CD14-positive monocyte (primary cell): ENCODE measurements at regions not wholly inside any gene's neighbourhood (a gene's known extent, or its start where the extent isn't known, plus 50 kb on each side); places are given as distances from the start of the nearest gene placed in this dataset.
"Not testable (repeated sequence)": the region's sequence is repeated elsewhere in the genome, so short reads cannot be mapped to it uniquely, and the experiment has no call there.

ENCODE experiments used
- DNase-seq, 3 donors: peaks; one replicate each; pipeline ENCODE4 v3.0.0-alpha.2; 2011 to 2022
- H2AFZ ChIP-seq: 2 replicates; pipeline ENCODE4 v1.6.0; 2012; ENCODE audit warnings: mild to moderate bottlenecking, low read depth, low read length, inconsistent platforms; ENCODE audit not compliant: insufficient read depth, poor library complexity, severe bottlenecking
- H3K27ac ChIP-seq, 2 donors: 1 replicate in 1 of 2; 2 replicates in 1 of 2; pipeline ENCODE4 v1.5.1; 2012 to 2013; ENCODE audit warnings: low read length in 2 of 2, control low read depth in 1 of 2, inconsistent platforms in 1 of 2, low read depth in 1 of 2, mild to moderate bottlenecking in 1 of 2
- H3K27me3 ChIP-seq, 2 donors: one replicate each; pipeline versions ENCODE4 v1.6.0 to v1.6.1; 2011 to 2013; ENCODE audit warnings: low read length in 2 of 2; ENCODE audit not compliant: control insufficient read depth in 2 of 2, insufficient read depth in 2 of 2
- H3K36me3 ChIP-seq, 2 donors: replicated peaks in 1 of 2; 1 replicate in 1 of 2; 2 replicates in 1 of 2; pipeline versions ENCODE4 v1.5.1 to v1.6.1; 2012 to 2013; ENCODE audit warnings: low read length in 2 of 2, control low read depth in 1 of 2, inconsistent platforms in 1 of 2, mild to moderate bottlenecking in 1 of 2; ENCODE audit not compliant: insufficient read depth in 2 of 2, control insufficient read depth in 1 of 2
- H3K4me1 ChIP-seq, 2 donors: 1 replicate in 1 of 2; 2 replicates in 1 of 2; pipeline versions ENCODE4 v1.5.1 to v1.6.1; 2012 to 2013; ENCODE audit warnings: low read length in 2 of 2, control low read depth in 1 of 2, inconsistent platforms in 1 of 2, mild to moderate bottlenecking in 1 of 2, moderate library complexity in 1 of 2; ENCODE audit not compliant: insufficient read depth in 2 of 2, control insufficient read depth in 1 of 2
- H3K4me2 ChIP-seq: replicated peaks from 2 replicates; pipeline ENCODE3; 2012; ENCODE audit warnings: low read length, moderate library complexity, mild to moderate bottlenecking; ENCODE audit not compliant: poor library complexity, severe bottlenecking; ENCODE audit errors: extremely low read depth
- H3K4me3 ChIP-seq, 3 experiments: fragments of 200-600 bp in 1 of 3; sonication (generic) in 1 of 3; replicated peaks in 1 of 3; 1 replicate in 2 of 3; 2 replicates in 1 of 3; pipeline ENCODE4 v1.5.1; 2011 to 2013; ENCODE audit warnings: low read length in 3 of 3, mild to moderate bottlenecking in 3 of 3, control low read depth in 2 of 3, low read depth in 2 of 3, inconsistent platforms in 1 of 3, moderate library complexity in 1 of 3
- H3K79me2 ChIP-seq: 2 replicates; pipeline ENCODE4 v1.6.0; 2012; ENCODE audit warnings: mild to moderate bottlenecking, control low read depth, inconsistent platforms, low read length, moderate library complexity; ENCODE audit not compliant: insufficient read depth
- H3K9ac ChIP-seq: 2 replicates; pipeline ENCODE4 v1.6.0; 2017; ENCODE audit warnings: low read length, mild to moderate bottlenecking; ENCODE audit not compliant: insufficient read depth, poor library complexity, severe bottlenecking
- H3K9me3 ChIP-seq, 2 donors: replicated peaks in 1 of 2; 1 replicate in 1 of 2; 2 replicates in 1 of 2; pipeline versions ENCODE4 v1.5.1 to v1.6.1; 2012 to 2013; ENCODE audit warnings: low read length in 2 of 2, control low read depth in 1 of 2; ENCODE audit not compliant: control insufficient read depth in 1 of 2, insufficient read depth in 1 of 2
- H4K20me1 ChIP-seq: 2 replicates; pipeline ENCODE4 v1.6.0; 2012; ENCODE audit warnings: mild to moderate bottlenecking, low read length, control low read depth, moderate library complexity; ENCODE audit not compliant: insufficient read depth
- H3K27ac Mint-ChIP-seq, 7 donors: one replicate each; pipeline ENCODE4 v1.8.0; 2020; ENCODE audit warnings: mild to moderate bottlenecking in 7 of 7, mixed read lengths in 7 of 7, moderate library complexity in 6 of 7, inconsistent platforms in 2 of 7
- H3K27me3 Mint-ChIP-seq, 3 donors: one replicate each; pipeline ENCODE4 v1.8.0; 2021 to 2022; ENCODE audit warnings: low read depth in 3 of 3, mild to moderate bottlenecking in 3 of 3, mixed read lengths in 3 of 3, moderate library complexity in 3 of 3, inconsistent platforms in 1 of 3
- H3K36me3 Mint-ChIP-seq, 2 donors: one replicate each; pipeline ENCODE4 v1.8.0; 2020; ENCODE audit warnings: mixed read lengths in 2 of 2, inconsistent platforms in 1 of 2, mild to moderate bottlenecking in 1 of 2
- H3K4me1 Mint-ChIP-seq: one replicate; pipeline ENCODE4 v1.8.0; 2020; ENCODE audit warnings: mild to moderate bottlenecking, mixed read lengths
- H3K4me3 Mint-ChIP-seq, 2 donors: one replicate each; pipeline ENCODE4 v1.8.0; 2020; ENCODE audit warnings: mild to moderate bottlenecking in 2 of 2, mixed read lengths in 2 of 2, moderate library complexity in 1 of 2
- H3K9me3 Mint-ChIP-seq, 7 donors: one replicate each; pipeline ENCODE4 v1.8.0; 2020 to 2022; ENCODE audit warnings: mixed read lengths in 7 of 7, mild to moderate bottlenecking in 6 of 7, moderate library complexity in 6 of 7, inconsistent platforms in 2 of 7
- WGBS: methylation state at CpG from one replicate; pipeline ENCODE4 v1.1.5; 2013; ENCODE audit warnings: missing lambda C conversion rate; ENCODE audit not compliant: insufficient coverage; 5-methylcytosine and 5-hydroxymethylcytosine counted together
- intact Hi-C, 2 donors: fragments of 100-400 bp; cut with micrococcal nuclease; formaldehyde crosslinking; loops; one replicate each; pipeline versions ENCODE4 v1.15.0 to v1.15.1; 2023
- TF ChIP-seq, protein P1 (sequence below): fragments of 200-600 bp; IDR thresholded peaks from one replicate; pipeline ENCODE4 v1.8.0; 2022; ENCODE audit warnings: antibody characterized with exemption, mild to moderate bottlenecking

DNA sequence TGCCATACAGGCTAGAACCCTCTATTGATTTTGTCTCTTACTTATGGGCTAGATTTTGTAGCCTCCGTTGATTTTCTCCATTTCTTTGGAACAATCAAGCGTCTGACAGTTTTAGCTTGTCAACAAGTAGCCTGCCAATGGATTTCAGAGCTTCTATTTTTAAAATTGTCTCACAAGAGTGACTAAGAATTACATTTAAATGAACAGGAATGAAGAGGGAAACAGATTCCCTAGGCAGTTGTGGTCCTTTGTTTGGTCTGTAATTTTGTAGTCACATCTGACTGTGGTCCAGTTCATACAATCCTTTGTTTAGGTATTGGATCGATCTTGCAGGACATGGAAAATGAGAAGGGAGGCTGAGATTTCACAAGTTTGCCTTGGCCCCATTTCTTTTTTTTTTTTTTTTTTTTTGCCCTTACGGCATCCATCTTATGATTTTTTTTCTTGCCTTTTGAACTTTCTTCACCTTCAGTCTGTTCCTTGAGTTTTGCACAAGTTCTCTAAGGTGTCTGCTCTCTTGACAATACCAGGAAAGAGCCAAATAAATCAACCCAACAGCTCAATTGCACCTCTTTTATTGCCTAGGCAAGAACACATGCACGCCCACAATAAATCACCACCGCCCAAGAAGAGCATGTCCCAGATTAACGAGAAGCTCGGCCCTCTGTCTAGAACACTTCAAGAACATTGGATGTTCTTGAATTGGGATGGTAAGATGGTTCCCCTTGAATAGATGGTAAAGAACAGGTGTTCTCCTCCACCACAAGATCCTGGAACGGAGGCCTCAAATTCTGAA lies 86.5 kb upstream of the EGFL6 start:
- Mint-ChIP-seq H3K9me3 (peaks cover 0 to 5% (median 0%) of the 10 kb centered on the region in 7 donors), H3K27me3 (peaks cover 1 to 32% (median 2%) of the 10 kb centered on the region in 3 donors), H3K4me3 (no peak overlapping the region), H3K4me1 (peaks cover 8% of the 10 kb centered on the region), H3K36me3 (no peaks in the 10 kb centered on the region), H3K27ac (no peak overlapping the region)
- Histone ChIP-seq H3K9ac (no peak overlapping the region), H4K20me1 (no peaks in the 10 kb centered on the region), H3K36me3 (no peaks in the 10 kb centered on the region), H2AFZ (no peak overlapping the region), H3K27ac (no peak overlapping the region), H3K79me2 (no peaks in the 10 kb centered on the region), H3K9me3 (no peaks in the 10 kb centered on the region), H3K4me2 (no peak overlapping the region), H3K4me3 (no peak overlapping the region), H3K27me3 (peaks cover 0 to 25% of the 10 kb centered on the region in 2 donors), H3K4me1 (peaks cover 8 to 9% of the 10 kb centered on the region in 2 donors)
- WGBS: no CpG with 5 or more reads among the region's 9 CpGs
- intact Hi-C loops: no loop called here
- DNase-seq: no peak
- TF ChIP-seq, protein P1, sequence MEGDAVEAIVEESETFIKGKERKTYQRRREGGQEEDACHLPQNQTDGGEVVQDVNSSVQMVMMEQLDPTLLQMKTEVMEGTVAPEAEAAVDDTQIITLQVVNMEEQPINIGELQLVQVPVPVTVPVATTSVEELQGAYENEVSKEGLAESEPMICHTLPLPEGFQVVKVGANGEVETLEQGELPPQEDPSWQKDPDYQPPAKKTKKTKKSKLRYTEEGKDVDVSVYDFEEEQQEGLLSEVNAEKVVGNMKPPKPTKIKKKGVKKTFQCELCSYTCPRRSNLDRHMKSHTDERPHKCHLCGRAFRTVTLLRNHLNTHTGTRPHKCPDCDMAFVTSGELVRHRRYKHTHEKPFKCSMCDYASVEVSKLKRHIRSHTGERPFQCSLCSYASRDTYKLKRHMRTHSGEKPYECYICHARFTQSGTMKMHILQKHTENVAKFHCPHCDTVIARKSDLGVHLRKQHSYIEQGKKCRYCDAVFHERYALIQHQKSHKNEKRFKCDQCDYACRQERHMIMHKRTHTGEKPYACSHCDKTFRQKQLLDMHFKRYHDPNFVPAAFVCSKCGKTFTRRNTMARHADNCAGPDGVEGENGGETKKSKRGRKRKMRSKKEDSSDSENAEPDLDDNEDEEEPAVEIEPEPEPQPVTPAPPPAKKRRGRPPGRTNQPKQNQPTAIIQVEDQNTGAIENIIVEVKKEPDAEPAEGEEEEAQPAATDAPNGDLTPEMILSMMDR: no peak

DNA sequence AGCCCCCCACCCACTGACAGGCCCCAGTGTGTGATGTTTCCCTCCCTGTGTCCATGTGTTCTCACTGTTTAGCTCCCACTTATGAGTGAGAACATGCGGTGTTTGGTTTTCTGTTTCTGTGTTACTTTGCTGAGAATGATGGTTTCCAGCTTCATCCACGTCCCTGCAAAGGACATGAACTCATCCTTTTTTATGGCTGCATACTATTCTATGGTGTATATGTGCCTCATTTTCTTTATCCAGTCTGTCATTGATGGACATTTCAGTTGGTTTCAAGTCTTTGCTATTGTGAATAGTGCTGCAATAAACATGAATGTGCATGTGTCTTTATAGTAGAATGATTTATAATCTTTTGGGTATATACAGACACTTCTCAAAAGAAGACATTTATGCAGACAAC lies 88.6 kb upstream of the EGFL6 start:
- H3K4me2 ChIP-seq, H3K36me3 Mint-ChIP-seq, H3K79me2 ChIP-seq, H3K27ac Mint-ChIP-seq, intact Hi-C loops, DNase-seq, H3K4me3 ChIP-seq, H3K4me3 Mint-ChIP-seq, H3K9me3 Mint-ChIP-seq, H3K4me1 ChIP-seq, H3K36me3 ChIP-seq, H4K20me1 ChIP-seq, H3K9ac ChIP-seq, H3K9me3 ChIP-seq, H3K27ac ChIP-seq, H3K4me1 Mint-ChIP-seq, H2AFZ ChIP-seq: not testable (repeated sequence)
- H3K27me3 Mint-ChIP-seq: peaks cover 1 to 40% (median 2%) of the 10 kb centered on the region in 3 donors
- peaks cover 0 to 29% of the 10 kb centered on the region in 2 donors for H3K27me3 ChIP-seq
- no CpG with 5 or more reads among the region's 2 CpGs for WGBS
